ENCODE measurements at regions not wholly inside any gene's neighbourhood (a gene's known extent, or its start where the extent isn't known, plus 50 kb on each side); places are given as distances from the start of the nearest gene placed in this dataset.

DNA sequence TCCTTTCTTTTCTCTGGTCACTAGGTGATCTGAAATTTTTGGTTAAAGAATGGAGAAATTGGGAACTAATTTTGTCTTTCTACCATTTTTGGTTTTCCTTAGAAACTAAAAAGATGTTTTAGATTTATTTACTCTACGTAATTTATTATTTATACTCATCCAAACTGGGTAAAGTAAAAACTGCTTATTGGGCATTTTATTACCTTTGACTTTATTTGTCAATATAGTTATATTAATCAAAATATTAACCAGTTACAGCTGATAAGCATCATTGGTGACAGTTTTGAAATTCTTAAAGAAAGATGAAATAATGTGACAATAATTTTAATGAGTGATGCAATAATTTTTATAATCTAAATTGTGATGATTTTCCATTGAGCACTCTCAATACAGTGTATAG lies 502.0 kb upstream of the RAG2 start:
- TF ChIP-seq POLR2A (IDR thresholded peaks at IDR 0.05; ENCODE audit: low read length), result no peak
- TF ChIP-seq GATA1 (IDR thresholded peaks at IDR 0.05; ENCODE audit: low read depth, low read length), result no peak
